ENCODE measurements at regions not wholly inside any gene's neighbourhood (a gene's known extent, or its start where the extent isn't known, plus 50 kb on each side); places are given as distances from the start of the nearest gene placed in this dataset.

GRCh38 chr4:157821814-157822213 is 351.0 kb downstream of the GASK1B start:
- no peak for TF ChIP-seq POLR2AphosphoS5 (IDR thresholded peaks at IDR 0.05; ENCODE audit: borderline replicate concordance, low read depth, low read length)
- TF ChIP-seq FOXP2 (optimal IDR thresholded peaks at IDR 0.05; ENCODE audit: control extremely low read depth, extremely low read length, insufficient read depth): no peak
- TF ChIP-seq EZH2 (IDR thresholded peaks at IDR 0.05): no peak

All from SK-N-MC (cell line).